DND-41 (cell line): ENCODE measurements at regions not wholly inside any gene's neighbourhood (a gene's known extent, or its start where the extent isn't known, plus 50 kb on each side); places are given as distances from the start of the nearest gene placed in this dataset.
"Not testable (repeated sequence)": the region's sequence is repeated elsewhere in the genome, so short reads cannot be mapped to it uniquely, and the experiment has no call there.

Experiments
- EZH2 ChIP-seq: IDR thresholded peaks from 3 replicates; pipeline ENCODE4 v1.6.1; 2012; ENCODE audit warnings: borderline replicate concordance, low read depth, mild to moderate bottlenecking, moderate library complexity, low read length, inconsistent platforms; ENCODE audit not compliant: severe bottlenecking
- TF ChIP-seq, protein P1 (sequence below): IDR thresholded peaks from 2 replicates; pipeline ENCODE4 v1.5.1; 2012; ENCODE audit warnings: borderline replicate concordance, low read length, moderate library complexity, mild to moderate bottlenecking; ENCODE audit not compliant: poor library complexity, severe bottlenecking; ENCODE audit errors: extremely low read depth

DNA sequence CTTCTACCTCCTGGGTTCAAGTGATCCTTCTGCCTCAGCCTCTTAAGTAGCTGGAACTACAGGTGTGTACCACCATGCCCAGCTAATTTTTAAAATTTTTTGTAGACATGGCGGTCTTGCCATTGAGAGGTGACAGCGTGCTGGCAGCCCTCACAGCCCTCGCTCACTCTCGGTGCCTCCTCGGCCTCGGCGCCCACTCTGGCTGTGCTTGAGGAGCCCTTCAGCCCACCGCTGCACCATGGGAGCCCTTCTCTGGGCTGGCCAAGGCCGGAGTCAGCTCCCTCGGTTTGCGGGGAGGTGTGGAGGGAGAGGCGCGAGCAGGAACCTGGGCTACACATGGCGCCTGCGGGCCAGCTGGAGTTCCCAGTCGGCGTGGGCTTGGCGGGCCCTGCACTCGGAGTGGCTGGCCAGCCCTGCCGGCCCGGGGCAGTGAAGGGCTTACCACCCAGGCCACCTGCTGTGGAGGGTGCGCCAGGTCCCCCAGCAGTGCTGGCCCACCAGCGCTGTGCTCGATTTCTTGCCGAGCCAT is 111.1 kb downstream of the RAP2A start:
- TF ChIP-seq, protein P1, sequence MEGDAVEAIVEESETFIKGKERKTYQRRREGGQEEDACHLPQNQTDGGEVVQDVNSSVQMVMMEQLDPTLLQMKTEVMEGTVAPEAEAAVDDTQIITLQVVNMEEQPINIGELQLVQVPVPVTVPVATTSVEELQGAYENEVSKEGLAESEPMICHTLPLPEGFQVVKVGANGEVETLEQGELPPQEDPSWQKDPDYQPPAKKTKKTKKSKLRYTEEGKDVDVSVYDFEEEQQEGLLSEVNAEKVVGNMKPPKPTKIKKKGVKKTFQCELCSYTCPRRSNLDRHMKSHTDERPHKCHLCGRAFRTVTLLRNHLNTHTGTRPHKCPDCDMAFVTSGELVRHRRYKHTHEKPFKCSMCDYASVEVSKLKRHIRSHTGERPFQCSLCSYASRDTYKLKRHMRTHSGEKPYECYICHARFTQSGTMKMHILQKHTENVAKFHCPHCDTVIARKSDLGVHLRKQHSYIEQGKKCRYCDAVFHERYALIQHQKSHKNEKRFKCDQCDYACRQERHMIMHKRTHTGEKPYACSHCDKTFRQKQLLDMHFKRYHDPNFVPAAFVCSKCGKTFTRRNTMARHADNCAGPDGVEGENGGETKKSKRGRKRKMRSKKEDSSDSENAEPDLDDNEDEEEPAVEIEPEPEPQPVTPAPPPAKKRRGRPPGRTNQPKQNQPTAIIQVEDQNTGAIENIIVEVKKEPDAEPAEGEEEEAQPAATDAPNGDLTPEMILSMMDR, result not testable (repeated sequence)
- not testable (repeated sequence) for TF ChIP-seq EZH2
